Posterior vena cava (tissue), 2 donors: ENCODE measurements at regions not wholly inside any gene's neighbourhood (a gene's known extent, or its start where the extent isn't known, plus 50 kb on each side); places are given as distances from the start of the nearest gene placed in this dataset.

ENCODE experiments used
- DNase-seq: peaks from one replicate; pipeline ENCODE4 v3.0.0-alpha.2; 2020; ENCODE audit warnings: low spot score
- intact Hi-C, 2 donors: fragments of 100-400 bp; cut with DNase I; formaldehyde crosslinking; loops; one replicate each; pipeline versions ENCODE4 v1.14.1 to v1.14.2; 2022 to 2023
- donor health status: DM: yes; HTN: yes; CAD: no.
- donor health status: DM: yes; HTN: yes; CAD: no.

DNA sequence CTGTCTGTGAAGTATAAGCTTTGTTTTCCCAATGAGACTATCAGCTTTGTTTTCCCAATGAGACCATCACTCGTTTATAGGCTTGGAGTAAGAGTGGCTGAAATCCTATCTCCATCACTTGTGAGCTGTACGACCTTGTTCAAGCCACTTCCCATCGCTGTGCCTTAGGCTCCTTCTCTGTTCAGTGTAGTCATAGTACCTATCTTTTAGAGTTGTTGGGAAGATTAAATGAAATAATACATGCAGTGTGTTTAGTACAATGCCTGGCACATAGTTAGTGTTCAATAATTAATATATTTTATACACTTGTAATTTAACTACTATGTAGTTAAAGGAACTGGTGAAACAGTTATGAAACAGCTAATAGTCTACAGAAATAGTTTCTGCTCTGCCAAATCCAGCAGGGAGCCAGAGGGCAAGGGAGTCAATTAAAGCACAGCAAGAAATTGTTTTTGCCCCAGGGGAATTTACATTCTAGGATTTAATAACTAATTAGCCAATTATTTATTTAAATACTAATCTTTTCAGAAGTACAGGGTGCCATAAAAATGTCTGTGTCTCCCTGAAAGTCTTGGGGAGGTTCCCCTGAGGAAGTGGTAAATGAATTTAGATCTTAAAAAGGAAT, 139.3 kb upstream of the HMCN1 start:
- intact Hi-C loops = no loop called here
- DNase-seq = no peak

DNA sequence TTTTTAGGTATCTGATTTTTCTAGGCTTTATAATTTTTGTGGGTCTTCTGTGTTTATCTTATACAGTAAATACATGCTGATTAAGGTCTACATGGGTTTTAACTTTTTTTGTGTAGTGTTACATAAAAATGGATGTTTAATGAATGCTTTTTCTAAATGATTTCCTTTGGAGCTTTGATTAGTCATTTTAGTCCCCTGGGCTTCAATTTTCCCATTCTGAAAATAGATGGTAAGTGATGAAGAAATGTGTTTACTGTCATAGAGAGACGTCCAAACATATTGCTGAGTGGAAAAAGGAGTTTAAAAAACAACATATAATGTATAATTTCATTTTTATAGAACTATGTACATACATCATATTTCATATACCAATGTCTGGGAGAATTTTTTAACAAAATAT, 140.9 kb upstream of the HMCN1 start:
- intact Hi-C loops = no loop called here
- DNase-seq = no peak

DNA sequence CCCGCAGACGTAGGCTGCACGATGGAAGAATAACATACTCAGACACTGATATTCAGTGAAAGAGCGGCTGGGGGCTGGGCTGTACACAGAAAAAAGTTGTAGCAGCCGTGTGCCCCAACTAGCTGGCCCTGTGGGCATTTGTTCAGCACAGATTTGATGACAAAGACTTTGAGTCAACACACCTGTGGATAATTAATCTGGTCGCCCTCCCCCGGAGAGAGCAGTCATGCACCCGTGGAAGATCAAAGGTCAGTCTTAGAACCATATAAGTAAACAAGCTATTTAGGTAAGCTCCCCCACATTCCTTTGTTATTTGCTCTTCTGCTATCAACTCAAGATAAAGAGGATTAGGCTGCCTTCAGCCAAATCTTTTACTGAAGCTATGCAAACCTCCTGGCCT, 148.4 kb upstream of the HMCN1 start:
- DNase-seq = no peak
- intact Hi-C loops = no loop called here

DNA sequence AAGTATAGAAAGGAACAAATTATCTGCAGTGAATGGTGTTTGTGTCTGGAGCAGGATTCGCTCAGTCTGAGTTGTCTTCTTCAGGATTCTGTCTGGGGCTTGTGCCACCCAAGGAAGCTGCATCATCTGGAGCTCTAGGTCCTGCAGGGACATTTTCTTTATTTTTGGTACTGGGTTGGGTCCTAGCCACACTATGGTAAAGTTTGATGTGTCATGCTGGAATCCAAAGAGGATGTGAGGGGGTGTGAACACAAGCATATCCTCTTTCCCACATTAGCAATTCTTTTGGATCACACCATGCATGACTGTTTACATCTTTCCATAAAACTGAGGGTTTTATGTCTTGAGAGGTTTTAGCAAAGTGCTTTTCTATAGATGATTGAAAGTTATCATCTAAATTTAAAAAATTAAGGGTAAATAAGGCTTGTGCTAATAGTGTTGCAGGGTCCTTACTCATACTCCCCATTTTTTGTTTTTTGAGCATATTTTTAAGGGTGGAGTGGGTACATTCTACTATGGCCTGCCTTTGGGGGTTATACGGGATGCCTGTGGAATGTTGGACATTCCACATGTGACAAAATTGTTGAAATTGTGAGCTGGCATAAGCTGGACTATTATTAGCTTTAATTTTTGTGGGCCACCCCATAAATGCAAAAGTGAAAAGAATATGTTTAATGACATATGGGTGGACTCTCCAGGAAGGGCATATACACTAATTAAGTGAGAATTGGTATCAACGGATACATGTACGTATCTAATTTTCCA, 152.0 kb upstream of the HMCN1 start:
- intact Hi-C loops = no loop called here
- DNase-seq = no peak

DNA sequence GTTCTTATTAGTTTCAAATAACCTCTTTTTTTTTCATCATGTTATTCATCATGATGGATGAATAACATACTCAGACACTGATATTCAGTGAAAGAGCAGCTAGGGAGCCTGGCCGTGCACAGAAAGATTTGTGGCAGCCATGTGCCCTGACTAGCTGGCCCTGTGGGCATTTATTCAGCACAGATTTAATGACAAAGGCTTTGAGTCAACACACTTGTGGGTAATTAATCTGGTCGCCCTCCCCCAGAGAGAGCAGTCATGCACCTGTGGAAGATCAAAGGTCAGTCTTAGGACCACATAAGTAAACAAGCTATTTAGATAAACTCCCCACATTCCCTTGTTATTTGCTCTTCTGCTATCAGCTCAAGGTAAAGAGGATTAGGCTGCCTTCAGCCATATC, 153.2 kb upstream of the HMCN1 start:
- intact Hi-C loops = no loop called here
- DNase-seq = no peak

DNA sequence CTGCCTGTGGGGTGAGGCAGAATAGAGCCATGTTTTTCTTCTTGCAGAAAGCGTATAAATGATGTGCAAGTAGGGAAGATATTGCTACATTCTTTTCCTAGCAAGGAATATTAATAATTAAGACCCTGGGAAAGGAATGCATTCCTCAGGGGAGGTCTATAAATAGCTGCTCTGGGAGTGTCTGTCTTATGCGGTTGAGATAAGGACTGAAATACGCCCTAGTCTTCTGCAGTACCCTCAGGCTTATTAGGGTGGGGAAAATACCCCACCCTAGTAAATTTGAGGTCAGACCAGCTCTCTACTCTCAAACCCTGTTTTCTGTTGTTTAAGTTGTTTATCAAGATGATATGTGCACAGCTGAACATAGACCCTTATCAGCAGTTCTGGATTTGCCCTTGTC, 155.9 kb upstream of the HMCN1 start:
- no peak for DNase-seq
- intact Hi-C loops = no loop called here

DNA sequence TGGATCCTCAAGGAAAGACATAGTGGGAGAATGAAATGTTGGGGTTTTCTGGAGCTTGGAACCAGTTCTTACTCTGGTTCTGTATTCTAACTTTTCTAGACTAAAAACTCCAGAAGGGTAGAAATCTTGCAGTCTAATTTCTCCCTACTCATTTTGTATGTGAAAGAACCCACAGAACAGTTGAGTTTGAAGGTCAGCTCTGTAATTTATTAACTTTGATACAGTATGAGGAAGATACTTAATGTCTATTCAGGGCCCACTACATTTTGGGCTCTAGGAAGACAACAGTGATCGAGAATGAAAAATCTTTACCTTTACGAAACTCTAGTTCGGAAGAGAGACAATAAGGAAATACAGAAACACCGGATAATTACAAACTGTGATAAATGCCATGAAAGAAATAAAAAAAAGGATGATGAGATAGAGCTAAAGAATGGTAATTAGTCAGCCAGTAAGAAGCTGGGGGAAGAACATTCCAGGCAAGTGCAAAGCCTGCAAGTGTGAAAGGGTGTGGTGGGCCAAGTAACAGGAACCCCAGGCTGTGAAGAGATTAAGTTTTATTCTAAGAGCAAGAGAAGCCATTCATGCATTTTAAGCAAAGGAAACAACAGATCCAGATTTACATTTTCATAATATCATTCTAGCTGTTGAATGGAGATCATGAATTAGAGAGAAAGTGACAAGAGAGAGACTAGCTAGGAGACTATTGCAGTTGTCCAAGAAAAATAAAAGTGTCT, 159.9 kb upstream of the HMCN1 start:
- intact Hi-C loops = no loop called here
- no peak for DNase-seq

DNA sequence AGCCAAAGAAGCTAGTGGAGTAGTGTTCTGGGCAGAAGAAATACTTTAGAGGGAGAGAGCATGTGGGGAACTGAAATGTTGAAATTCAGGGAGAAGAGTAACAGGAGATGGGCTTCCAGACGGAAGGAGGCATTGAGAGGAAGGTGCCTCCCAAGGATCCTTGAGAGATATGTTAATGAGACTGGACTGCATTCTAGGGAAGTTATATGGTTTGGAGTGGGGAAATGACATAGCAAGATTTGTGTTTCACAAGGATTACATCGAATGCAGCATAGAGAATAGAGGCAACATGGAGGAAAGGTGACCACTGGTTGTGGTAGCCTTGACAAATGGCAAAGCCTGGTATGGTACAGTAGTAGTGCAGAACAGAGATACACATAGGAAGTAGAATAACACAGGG, 160.5 kb upstream of the HMCN1 start:
- intact Hi-C loops = no loop called here
- no peak for DNase-seq

DNA sequence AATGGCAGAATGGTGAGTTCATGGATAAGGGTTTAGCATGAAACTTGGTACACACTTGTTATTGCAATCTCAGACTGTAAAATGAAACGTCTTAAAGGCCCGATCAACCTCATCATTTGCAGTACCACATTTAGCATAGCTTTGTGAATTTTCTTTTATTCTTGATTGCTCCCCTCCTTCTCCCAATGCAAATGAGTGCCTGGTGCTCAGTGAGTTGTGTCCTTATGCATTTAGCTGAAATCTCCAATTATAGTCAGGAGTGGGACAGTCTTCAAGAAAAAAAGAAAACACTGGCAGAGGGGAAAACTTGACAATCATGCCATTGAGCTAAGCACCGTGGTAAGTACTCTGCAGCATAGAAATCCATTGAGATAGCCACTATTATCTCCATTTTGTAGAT, 161.0 kb upstream of the HMCN1 start:
- DNase-seq = no peak
- intact Hi-C loops = no loop called here

DNA sequence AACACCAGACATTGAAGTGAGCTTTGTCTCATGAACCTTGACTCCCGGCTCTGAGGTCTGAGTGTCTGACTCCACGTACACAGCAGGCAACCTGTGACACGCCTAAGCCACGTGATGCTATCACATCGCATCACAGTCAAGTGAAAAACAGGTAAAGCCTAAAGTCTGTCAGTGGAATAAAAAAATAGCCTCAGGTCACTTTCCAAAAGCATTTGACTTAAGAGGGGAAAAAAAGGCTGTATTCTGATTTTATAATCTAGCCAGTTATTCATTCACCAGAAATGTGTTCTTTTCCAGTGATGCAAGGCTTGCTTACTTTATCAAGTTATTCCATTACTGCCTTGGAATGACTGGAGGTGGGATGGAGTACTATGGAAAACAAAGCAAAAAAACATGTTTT, 163.2 kb upstream of the HMCN1 start:
- DNase-seq = no peak

DNA sequence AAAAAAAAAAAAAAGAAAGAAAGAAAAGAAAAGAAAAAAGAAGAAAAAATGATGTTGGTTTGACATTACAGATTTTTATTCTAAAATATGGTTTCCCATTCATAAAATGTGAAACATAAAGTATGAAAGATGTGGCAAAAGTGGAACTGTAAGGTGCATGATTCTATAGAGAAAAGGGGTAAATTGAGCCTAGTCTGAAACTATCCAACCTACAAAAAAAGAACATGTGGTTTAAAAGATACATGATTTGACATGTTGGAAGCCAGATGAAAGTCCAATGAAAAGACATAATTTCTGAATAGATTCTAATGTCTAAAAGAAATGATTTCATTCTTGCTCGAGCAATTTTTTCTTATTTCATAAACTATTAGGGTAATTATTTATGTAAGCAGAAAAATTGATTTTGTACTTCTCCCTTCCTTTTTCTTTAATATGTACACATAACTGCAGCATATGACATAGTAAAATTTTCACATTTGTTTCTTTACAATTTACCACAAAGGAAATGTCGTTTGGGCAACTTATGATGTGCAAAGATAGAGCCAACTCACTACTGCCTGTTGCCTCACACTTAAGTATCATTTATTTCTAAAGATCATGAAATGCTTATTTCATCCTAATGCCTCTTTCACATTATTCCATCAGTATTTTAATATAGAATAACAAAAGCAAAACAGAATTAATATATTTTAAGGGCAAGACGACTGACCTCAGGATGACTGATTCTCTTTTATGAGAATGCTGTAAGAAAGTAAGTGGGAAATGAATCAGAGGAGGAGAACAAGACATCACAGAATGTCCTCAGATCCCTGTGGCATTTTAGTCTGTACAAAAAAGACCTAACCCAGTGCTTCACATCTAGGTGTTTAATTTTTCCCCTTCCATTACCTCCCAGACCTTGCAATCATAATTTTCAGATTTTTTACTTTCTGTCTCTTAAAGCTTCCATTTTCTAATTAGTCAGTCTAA, 165.8 kb upstream of the HMCN1 start:
- DNase-seq = no peak
- intact Hi-C loops = no loop called here

More for the DNA sequence above, 163.2 kb upstream of the HMCN1 start:
- intact Hi-C loops = no loop called here

DNA sequence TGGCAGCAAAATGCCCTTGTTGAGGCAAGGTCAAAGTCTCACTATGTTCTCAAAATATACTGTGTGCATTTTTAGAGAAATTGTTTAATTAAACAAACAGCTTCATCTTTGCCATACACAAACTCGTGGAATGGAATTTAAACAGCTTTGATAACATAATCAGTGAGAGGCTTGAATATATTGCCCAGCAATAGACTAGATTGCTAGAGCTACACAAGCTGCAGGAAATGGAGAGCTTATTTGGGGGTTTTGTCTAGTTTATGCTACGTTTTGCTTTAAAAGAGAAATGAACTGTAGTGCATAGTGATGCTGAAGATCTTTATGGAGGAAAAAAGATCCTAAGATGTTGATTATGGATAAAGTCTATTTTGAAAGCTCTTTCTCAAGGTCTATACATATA, 166.8 kb upstream of the HMCN1 start:
- no peak for DNase-seq
- intact Hi-C loops = no loop called here

DNA sequence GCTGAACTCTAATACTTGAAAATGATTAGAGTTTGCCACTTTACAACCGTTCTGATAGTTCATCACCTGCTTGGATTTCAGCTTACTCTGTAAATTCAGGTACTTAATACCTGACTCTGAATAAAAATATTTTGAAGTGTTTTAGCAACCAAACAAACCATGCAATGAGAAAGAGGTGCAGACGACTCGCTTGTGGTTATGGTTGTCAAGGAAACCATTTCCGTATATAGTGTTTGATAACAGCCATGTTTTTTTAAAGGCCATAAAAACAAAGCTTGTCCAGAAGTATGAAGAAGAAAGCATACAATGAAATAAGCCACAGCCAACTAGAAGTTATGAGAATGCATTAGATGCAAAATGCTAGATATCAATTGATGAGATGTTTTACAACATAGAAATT, 167.2 kb upstream of the HMCN1 start:
- DNase-seq = no peak
- intact Hi-C loops = no loop called here

DNA sequence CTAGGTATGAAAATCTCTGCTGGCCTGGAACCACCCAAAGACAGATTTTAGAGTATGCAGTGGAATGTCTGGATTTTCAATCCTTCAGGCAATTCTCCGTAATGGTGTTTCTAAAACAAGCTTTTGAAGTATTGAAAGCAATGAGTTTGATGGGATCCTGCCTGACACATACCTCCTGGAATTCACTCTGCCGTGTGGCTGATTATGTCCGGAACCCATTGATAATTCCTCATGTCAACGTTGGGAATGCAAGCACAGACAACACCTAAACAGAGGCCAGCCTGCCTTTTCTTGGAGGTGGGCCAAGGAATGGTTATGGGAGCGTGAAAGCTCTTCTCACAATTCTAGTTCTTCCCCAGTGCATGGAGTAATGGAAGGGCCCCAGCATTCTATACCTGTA, 168.9 kb upstream of the HMCN1 start:
- intact Hi-C loops = no loop called here
- no peak for DNase-seq

DNA sequence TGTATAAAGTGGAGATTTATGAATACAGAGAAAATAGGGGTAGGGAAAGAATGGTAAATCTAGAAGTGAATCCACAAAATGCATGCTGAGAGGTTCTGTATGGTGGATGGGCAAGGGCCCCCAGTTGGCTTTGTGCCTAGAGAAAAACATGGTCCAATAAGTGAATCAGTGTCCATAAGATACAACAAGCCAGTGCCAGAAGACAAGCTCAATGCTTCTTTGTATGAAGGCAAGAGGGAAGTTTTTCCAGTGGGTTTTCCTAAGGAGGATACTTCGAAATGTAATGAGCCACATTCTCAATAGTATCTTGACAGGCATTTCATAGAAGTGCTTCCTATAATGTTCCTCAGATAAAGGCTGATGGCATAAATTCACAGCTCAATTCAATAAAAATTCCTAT, 169.4 kb upstream of the HMCN1 start:
- intact Hi-C loops = no loop called here
- no peak for DNase-seq

DNA sequence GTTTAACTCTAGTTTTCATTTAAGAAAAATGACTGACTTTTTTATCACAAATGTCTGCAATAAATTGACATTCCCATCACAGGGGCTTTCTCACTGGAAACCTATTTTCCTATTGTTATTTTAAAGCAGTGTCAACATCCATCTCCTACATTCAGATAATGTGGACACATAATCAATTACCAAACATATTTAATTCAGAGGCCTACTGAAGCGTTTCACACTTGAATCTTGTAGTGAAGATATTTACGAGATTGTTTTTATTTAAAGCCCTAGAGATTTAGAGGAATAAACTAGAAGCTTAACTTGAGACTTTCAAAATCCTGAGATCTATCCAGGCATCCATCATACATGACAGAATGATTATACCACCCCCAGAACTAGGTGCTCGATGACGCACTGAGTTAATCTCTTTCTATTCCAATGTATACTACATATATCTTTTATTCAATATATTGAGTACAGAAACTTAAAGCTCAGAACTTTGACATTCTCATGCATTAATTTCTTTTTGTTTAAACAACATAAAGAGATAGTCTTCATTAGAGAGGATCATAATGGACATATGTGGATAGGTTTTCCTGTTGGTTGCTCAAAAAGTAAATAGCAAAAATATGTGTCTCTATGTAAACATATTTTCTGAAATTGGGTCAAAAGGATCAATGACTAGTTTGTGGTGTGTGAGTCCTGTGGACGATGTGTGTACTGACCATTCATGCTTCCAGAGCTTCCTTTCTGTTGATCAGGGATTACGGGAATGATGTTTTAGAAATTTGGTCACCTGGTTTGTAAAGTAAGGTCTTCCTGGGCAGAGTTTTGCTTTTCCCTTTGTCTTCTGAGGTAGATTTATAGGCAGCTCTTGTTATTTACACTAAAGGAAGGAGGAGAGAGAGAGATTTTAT, 171.5 kb upstream of the HMCN1 start:
- intact Hi-C loops = no loop called here
- DNase-seq = no peak

DNA sequence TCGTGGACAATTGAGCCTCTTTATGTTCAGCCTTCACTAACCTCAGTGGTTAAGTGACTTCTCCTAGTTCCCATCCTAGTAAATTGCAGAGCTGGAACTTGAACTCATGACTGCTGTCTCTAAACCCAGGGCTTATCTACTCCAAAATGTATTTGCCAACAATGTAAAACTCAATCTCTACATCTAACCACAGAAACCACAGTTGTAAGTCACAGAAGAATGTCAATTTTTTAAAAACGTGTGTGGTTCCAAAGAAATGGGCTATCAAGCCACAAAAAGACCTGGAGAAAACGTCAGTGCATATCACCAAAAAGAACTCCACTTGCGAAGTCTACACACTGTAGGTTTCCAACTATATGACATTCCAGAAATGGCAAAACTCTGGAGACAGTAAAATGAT, 172.6 kb upstream of the HMCN1 start:
- intact Hi-C loops = no loop called here

DNA sequence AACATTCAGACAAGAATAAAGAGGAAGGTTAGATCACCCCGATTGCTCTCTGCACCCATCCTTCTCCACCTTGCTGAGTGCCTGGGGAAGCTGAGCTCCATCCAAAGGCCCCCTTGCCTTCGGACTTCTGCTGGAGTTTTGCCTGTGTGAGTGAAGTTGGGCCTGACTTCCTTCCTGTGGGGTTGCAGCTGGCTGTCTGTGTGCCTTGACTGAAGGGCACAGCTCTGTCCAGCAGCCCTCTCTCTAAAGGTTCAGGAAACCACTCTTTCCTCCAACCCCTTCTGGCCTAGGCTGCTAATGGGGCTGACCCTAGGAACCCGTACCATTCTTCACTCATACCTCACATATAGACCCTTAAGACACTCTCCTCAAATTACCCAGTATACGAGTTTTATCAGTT, 173.4 kb upstream of the HMCN1 start:
- intact Hi-C loops = no loop called here
- DNase-seq = no peak

More for the DNA sequence above, 172.6 kb upstream of the HMCN1 start:
- no peak for DNase-seq
